CD4-positive, alpha-beta T cell treated with Interleukin-15 for 4 hours (primary cell): ENCODE measurements at regions not wholly inside any gene's neighbourhood (a gene's known extent, or its start where the extent isn't known, plus 50 kb on each side); places are given as distances from the start of the nearest gene placed in this dataset.

Source experiments
- DNase-seq: peaks from one replicate; pipeline ENCODE4 v3.0.0-alpha.2; 2020; ENCODE audit warnings: low spot score

DNA sequence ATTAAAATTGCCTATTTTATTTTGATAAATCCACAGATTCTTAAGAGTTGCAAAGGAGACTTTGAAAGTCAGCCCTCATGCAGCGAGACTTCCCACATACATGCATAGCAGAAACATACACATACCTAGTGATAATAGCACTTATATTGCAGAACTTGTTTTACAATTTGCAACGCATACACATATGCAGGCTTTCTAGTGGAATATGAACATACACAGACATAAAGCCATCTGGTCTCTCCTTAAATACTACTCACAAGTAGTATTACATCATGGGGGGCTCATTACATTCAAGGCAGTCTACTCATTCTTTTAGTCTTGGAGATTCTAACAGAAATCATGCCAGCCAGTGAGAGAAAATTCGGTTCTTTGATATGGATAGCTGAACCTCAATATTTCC lies 295.1 kb upstream of the RND3 start:
- DNase-seq: no peak

GRCh38 chr2:150781142-150781541 lies 293.7 kb upstream of the RND3 start:
- DNase-seq: no peak

GRCh38 chr2:150778828-150779227 lies 291.4 kb upstream of the RND3 start:
- no peak for DNase-seq

GRCh38 chr2:150769421-150769820 lies 282.0 kb upstream of the RND3 start:
- no peak for DNase-seq

DNA sequence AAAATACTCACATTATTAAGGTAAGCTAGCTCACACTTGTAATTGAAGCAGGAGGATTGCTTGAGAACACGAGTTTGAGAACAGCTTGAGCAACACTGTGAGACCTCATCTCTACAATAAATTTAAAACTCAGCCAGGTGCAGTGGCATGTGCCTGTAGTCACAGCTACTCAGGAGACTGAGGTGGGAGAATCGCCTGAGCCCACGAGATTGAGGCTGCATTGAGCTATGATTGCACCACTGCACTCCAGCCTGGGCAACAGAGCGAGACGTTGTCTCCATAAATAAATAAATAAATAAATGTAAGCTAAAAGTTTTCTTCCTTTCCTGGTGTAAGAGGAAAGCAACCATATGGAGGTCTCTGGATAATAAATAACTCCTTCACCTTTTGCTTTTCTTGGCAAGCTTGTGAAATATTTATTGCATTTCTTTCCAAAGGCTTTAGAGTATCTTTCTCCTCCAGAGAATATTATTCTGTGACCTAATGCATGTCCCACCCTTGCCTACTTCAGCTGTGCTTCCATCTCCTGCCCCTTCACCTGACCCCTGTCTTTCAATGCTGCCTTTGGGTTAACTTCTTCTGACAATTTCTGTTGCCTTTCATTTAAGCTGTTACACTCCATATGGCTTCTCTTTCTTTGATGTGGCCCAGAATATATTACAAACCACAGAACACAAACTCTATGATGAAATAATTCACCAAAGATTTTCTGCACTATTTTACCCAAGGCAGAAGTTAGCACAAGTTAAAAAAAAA lies 280.7 kb upstream of the RND3 start:
- DNase-seq: no peak

GRCh38 chr2:150762571-150762970 lies 275.1 kb upstream of the RND3 start:
- DNase-seq: no peak

DNA sequence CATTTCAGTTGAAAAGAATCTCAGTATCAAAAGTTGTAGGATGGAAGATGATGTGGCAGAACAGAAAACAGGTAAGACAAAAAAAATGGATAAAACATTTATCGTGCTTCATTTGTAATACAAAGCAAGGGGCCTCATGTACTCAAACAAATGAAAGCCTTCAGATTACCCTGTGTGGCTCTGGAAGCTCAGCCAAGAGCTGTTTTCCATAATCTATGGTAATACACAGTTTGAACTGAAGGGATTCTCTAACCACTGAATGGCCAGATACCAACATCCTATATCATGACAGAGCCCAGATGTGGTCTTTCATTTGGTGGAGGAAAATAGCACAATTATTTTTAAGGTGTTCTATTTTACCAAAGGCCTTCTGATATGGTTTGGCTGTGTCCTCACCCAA lies 272.1 kb upstream of the RND3 start:
- DNase-seq: no peak

GRCh38 chr2:150759106-150759505 lies 271.6 kb upstream of the RND3 start:
- DNase-seq: no peak

GRCh38 chr2:150752229-150752628 lies 264.8 kb upstream of the RND3 start:
- no peak for DNase-seq

- DNase-seq: no peak
These were observed 263.3 kb upstream of the RND3 start for GRCh38 chr2:150750720-150751119.

DNA sequence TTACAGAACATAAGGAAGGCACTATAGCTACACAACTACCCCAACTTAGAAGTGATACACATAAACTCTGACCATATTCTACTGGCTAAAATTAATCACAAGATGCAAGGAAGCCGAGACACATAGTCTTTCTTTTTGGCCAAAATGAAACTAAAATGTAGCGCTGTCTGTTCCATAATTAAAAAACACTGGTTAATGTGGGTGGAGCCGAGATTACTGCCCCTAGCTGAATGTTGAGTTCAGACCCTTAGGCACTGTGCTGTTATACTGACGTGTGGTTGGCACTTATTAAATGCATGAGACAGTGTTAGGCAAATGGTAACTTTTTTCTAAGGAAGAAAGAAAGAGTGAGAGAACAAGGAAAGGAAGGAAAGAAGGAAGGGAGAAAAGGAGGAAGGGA lies 254.6 kb upstream of the RND3 start:
- DNase-seq: no peak

GRCh38 chr2:150735894-150736498 lies 248.5 kb upstream of the RND3 start:
- no peak for DNase-seq

- DNase-seq: no peak
These were observed 245.7 kb upstream of the RND3 start for GRCh38 chr2:150733051-150733618.

- no peak for DNase-seq
These were observed 245.0 kb upstream of the RND3 start for GRCh38 chr2:150732491-150732890.

DNA sequence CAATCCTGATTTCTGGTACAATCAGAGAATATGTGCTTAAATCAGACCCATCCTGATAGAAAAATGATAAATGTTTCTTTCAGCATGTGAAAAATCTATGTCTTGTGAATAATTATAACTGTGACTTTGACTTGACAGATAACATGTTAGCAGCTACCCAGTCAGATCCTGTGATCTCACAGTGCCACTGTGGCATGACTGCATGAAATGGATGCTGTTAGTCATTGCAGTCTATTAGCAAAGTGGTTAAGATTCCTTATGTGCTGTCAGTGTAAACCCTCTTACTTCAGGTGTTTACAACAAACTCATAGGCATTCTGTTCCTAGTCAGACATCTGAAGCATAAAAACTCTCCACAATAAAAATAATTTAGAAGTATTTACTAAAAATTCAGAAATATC lies 244.6 kb upstream of the RND3 start:
- DNase-seq: no peak

GRCh38 chr2:150729495-150729955 lies 242.1 kb upstream of the RND3 start:
- no peak for DNase-seq

- no peak for DNase-seq
These were observed 230.8 kb upstream of the RND3 start for GRCh38 chr2:150718280-150718679.

DNA sequence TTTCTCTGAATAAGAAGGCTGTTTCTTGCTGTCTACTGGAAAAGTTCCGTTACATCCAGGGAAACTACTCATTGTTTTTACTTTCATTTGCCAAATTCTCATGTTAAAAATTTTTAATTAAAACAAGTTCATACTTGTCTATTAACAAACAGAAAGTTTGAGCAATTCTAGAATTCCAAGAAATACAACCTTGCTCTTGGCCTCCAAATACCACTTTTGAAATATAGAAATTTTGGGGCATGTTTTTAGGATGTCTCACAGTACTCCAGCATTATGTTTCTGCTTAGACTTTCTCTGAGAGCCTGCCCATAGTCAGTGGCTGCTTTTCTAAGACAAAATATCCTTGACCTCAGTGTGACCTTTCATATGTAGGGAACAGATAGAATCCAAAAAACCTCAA lies 228.7 kb upstream of the RND3 start:
- DNase-seq: no peak

- no peak for DNase-seq
These were observed 228.0 kb upstream of the RND3 start for GRCh38 chr2:150715501-150715900.

DNA sequence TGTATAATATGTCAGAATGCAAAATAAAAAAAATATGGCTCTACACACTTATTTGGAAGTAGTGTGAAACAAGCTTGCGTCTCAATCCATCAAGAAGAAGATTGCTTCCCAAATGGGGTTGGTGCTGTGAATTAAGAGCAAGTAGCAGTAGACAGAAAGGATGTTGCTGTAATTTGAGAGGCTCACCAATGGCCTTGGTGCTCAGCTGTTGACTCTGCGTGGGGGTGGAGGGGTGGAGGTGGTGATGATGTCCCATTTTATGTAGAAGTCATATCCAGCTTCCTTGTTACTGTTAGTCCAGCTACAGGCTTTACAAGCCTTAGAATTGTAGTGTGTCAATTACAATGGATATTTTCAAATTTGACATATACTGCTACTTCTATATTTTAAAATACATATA lies 223.4 kb upstream of the RND3 start:
- no peak for DNase-seq

DNA sequence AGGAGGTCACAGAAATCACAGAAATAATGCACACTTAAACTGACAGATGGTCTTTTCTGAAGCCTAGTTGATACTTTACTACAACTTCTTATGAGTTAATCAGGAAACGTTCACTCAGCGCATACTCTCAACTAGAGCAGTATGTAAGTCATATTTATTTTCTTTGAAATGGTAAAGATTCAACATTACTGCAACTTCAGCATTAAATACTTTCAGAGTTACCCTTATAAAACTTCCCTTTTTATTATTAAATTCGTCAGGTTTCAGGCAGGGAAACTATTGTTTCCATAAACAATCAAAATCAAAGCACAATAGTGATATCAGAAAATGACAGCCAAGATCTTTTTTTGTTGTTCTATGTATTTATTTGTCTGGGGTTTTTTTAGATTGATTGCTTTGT lies 222.6 kb upstream of the RND3 start:
- DNase-seq: no peak

DNA sequence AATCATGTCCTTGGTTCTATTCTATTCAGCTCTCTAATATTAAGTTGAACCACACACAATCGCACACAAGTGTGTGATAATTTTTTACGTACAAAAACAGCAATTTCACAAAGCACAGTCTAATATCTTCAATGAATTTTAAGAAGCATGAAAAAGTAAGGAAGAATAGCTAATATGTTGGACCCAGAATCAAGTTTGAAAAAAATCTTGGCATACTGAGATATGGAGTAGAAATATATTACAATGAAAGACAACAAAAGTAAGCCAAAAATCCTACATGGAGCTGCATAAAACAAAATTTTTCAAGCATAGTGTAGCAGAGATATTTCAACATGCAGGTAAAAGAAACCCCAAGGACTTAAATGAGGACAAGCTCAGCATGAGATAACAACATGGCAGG lies 219.1 kb upstream of the RND3 start:
- DNase-seq: no peak

DNA sequence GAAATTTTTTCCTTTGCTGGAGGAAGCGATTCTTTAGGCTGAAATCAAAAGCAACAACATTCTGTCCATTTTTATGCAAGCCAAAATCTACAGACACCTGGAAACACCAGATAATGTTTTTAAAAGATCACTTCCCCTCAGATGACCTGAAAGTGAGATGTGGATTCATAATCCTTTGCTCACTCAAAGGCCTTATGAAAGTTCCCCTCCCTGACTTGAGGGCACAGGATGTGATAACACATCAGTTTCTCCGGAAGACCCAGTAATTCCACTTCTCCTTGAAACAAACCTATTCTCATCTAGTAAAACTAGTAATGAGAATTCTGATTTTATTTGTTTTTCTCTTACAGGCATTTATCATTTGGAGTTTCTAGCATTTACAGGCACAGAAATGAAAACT lies 218.3 kb upstream of the RND3 start:
- no peak for DNase-seq

DNA sequence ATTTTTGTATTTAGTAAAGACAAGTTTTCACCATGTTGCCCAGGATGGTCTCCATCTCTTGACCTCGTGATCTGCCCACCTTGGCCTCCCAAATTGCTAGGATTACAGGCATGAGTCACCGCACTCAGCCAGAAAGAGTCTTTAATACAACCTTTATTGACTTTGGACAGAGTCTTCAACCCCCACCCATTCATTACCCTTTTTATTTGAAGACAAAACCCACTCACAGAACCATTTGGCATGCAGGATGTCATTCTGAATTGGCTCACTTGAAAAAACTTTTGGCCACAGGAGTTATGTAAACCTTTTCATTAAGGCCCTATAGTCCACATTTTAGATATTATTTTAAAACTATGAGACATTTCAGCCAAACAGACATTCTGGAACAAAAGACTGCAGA lies 217.9 kb upstream of the RND3 start:
- DNase-seq: no peak
